ENCODE measurements at regions not wholly inside any gene's neighbourhood (a gene's known extent, or its start where the extent isn't known, plus 50 kb on each side); places are given as distances from the start of the nearest gene placed in this dataset.

GRCh38 chr11:32187111-32187510, 96.2 kb downstream of the RCN1 start:
- H3K4me3 ChIP-seq = no peak overlapping the region
- H3K9me3 ChIP-seq = no peaks in the 10 kb centered on the region
- DNase-seq = no peak
- TF ChIP-seq POLR2AphosphoS5 (IDR thresholded peaks at IDR 0.05) (no peak), POLR2A (IDR thresholded peaks at IDR 0.05) (no peak), CTCF (IDR thresholded peaks at IDR 0.05 in 8 of 11, conservative IDR thresholded peaks at IDR 0.05 in 3 of 11) (no peak)
- H3K27ac ChIP-seq = no peak overlapping the region
- H3K27me3 ChIP-seq (replicated peaks in 1 of 7) = peaks cover 0 to 5% (median 0%) of the 10 kb centered on the region in 7 donors
- intact Hi-C loops (cut with DNase I; ENCODE audit: low total_unique reads) = no loop called here
- no peaks in the 10 kb centered on the region for H3K4me1 ChIP-seq
- H3K36me3 ChIP-seq = no peaks in the 10 kb centered on the region

- DNase-seq = no peak
- Histone ChIP-seq H3K27ac (no peak overlapping the region), H3K27me3 (replicated peaks in 1 of 7) (peaks cover 0 to 6% (median 0%) of the 10 kb centered on the region in 7 donors), H3K4me3 (no peak overlapping the region), H3K4me1 (no peaks in the 10 kb centered on the region), H3K9me3 (no peaks in the 10 kb centered on the region), H3K36me3 (no peaks in the 10 kb centered on the region)
- 75 to 85% (median 77%) methylated on average over 4 of the region's 4 CpGs for WGBS, 5 donors
- TF ChIP-seq CTCF (IDR thresholded peaks at IDR 0.05 in 8 of 11, conservative IDR thresholded peaks at IDR 0.05 in 3 of 11) (no peak), POLR2A (IDR thresholded peaks at IDR 0.05) (no peak), POLR2AphosphoS5 (IDR thresholded peaks at IDR 0.05) (no peak)
- intact Hi-C loops (cut with DNase I; ENCODE audit: low total_unique reads) = no loop called here
Measured at GRCh38 chr11:32188785-32189184, 97.9 kb downstream of the RCN1 start.

- intact Hi-C loops (cut with DNase I; ENCODE audit: low total_unique reads) = no loop called here
- Histone ChIP-seq H3K27ac (no peak overlapping the region), H3K9me3 (no peaks in the 10 kb centered on the region), H3K4me1 (no peaks in the 10 kb centered on the region), H3K4me3 (no peak overlapping the region), H3K27me3 (replicated peaks in 1 of 7) (peaks cover 0 to 13% (median 0%) of the 10 kb centered on the region in 7 donors), H3K36me3 (no peaks in the 10 kb centered on the region)
- no peak for TF ChIP-seq CTCF (IDR thresholded peaks at IDR 0.05 in 8 of 11, conservative IDR thresholded peaks at IDR 0.05 in 3 of 11)
- no peak for TF ChIP-seq POLR2AphosphoS5 (IDR thresholded peaks at IDR 0.05)
- no peak for TF ChIP-seq POLR2A (IDR thresholded peaks at IDR 0.05)
- no peak for DNase-seq
- 52 to 88% (median 85%) methylated on average over 1 of the region's 1 CpG for WGBS, 5 donors
Measured at GRCh38 chr11:32196137-32196536, 105.3 kb downstream of the RCN1 start.

GRCh38 chr11:32198053-32198452, 107.2 kb downstream of the RCN1 start:
- 84 to 93% (median 86%) methylated on average over 2 of the region's 2 CpGs for whole genome bisulfite sequencing, 5 donors
- Histone ChIP-seq H3K27ac (no peak overlapping the region), H3K4me3 (no peak overlapping the region), H3K4me1 (no peaks in the 10 kb centered on the region), H3K9me3 (no peaks in the 10 kb centered on the region), H3K27me3 (replicated peaks in 1 of 7) (peaks cover 0 to 13% (median 0%) of the 10 kb centered on the region in 7 donors), H3K36me3 (no peaks in the 10 kb centered on the region)
- no peak for DNase-seq
- intact Hi-C loops (cut with DNase I; ENCODE audit: low total_unique reads) = no loop called here
- TF ChIP-seq CTCF (IDR thresholded peaks at IDR 0.05 in 8 of 11, conservative IDR thresholded peaks at IDR 0.05 in 3 of 11) (no peak), POLR2AphosphoS5 (IDR thresholded peaks at IDR 0.05) (no peak), POLR2A (IDR thresholded peaks at IDR 0.05) (no peak)

All from spleen (tissue), 11 donors.